Choroid plexus epithelial cell (primary cell): ENCODE measurements at regions not wholly inside any gene's neighbourhood (a gene's known extent, or its start where the extent isn't known, plus 50 kb on each side); places are given as distances from the start of the nearest gene placed in this dataset.

ENCODE experiments used
- DNase-seq: peaks from one replicate; pipeline ENCODE4 v3.0.0-alpha.2; 2010; ENCODE audit warnings: low read depth
- H3K4me3 ChIP-seq: 2 replicates; pipeline ENCODE4 v1.5.1; 2011; ENCODE audit warnings: low read depth, mild to moderate bottlenecking, control low read depth, low read length, moderate library complexity
- CTCF ChIP-seq: conservative IDR thresholded peaks from 2 replicates; pipeline ENCODE4 v1.5.1; 2011; ENCODE audit warnings: low read depth, mild to moderate bottlenecking, control low read depth, inconsistent platforms, low read length, moderate library complexity

GRCh38 chr2:82852787-82853186 is 1606.3 kb downstream of the SUCLG1 start:
- H3K4me3 ChIP-seq = no peak overlapping the region
- DNase-seq = no peak
- TF ChIP-seq CTCF = no peak

GRCh38 chr2:82848285-82848684 is 1610.8 kb downstream of the SUCLG1 start:
- TF ChIP-seq CTCF = no peak
- DNase-seq = no peak
- H3K4me3 ChIP-seq = no peak overlapping the region

- no peak overlapping the region for H3K4me3 ChIP-seq
- TF ChIP-seq CTCF = no peak
- no peak for DNase-seq
These were observed 1620.0 kb downstream of the SUCLG1 start for GRCh38 chr2:82839036-82839435.

GRCh38 chr2:82837588-82838304 is 1621.3 kb downstream of the SUCLG1 start:
- TF ChIP-seq CTCF = no peak
- DNase-seq = peak; percentile 97
- no peak overlapping the region for H3K4me3 ChIP-seq

GRCh38 chr2:82834893-82835292 is 1624.2 kb downstream of the SUCLG1 start:
- H3K4me3 ChIP-seq = no peak overlapping the region
- no peak for DNase-seq
- no peak for TF ChIP-seq CTCF

- no peak for DNase-seq
- H3K4me3 ChIP-seq = no peak overlapping the region
- TF ChIP-seq CTCF = no peak
These were observed 1631.7 kb downstream of the SUCLG1 start for GRCh38 chr2:82827426-82827825.

- no peak for DNase-seq
- TF ChIP-seq CTCF = no peak
These were observed 1632.6 kb downstream of the SUCLG1 start for GRCh38 chr2:82826437-82826836.

More at GRCh38 chr2:82826437-82826836, 1632.6 kb downstream of the SUCLG1 start:
- H3K4me3 ChIP-seq = no peak overlapping the region
